HT-29 (cell line): ENCODE measurements at regions not wholly inside any gene's neighbourhood (a gene's known extent, or its start where the extent isn't known, plus 50 kb on each side); places are given as distances from the start of the nearest gene placed in this dataset.
A peak's percentile ranks its signal among the peaks of the same experiment; 100 is the strongest.
"Not testable (repeated sequence)": the region's sequence is repeated elsewhere in the genome, so short reads cannot be mapped to it uniquely, and the experiment has no call there.

Experiments used
- DNase-seq: peaks from one replicate; pipeline ENCODE4 v3.0.0-alpha.2; 2015; ENCODE audit warnings: low spot score

GRCh38 chr2:67900826-67901225, 162.0 kb downstream of the C1D start:
- DNase-seq = no peak

- no peak for DNase-seq
These were observed 158.2 kb downstream of the C1D start for GRCh38 chr2:67904566-67904965.

- DNase-seq = no peak
These were observed 157.8 kb downstream of the C1D start for GRCh38 chr2:67904966-67905365.

- DNase-seq = not testable (repeated sequence)
These were observed 156.3 kb downstream of the C1D start for GRCh38 chr2:67906547-67906946.

GRCh38 chr2:67917332-67918054, 145.3 kb downstream of the C1D start:
- DNase-seq = no peak

GRCh38 chr2:67918471-67918870, 144.3 kb downstream of the C1D start:
- no peak for DNase-seq

- DNase-seq = no peak
These were observed 143.3 kb downstream of the C1D start for GRCh38 chr2:67919490-67919889.

- DNase-seq = no peak
These were observed 140.6 kb downstream of the C1D start for GRCh38 chr2:67922080-67922785.

GRCh38 chr2:67923696-67924095, 139.1 kb downstream of the C1D start:
- peak; percentile 8 for DNase-seq

GRCh38 chr2:67927501-67927900, 135.3 kb downstream of the C1D start:
- DNase-seq = no peak

GRCh38 chr2:67930156-67930555, 132.6 kb downstream of the C1D start:
- no peak for DNase-seq

GRCh38 chr2:67936969-67937368, 125.8 kb downstream of the C1D start:
- no peak for DNase-seq

GRCh38 chr2:67938053-67938452, 124.8 kb downstream of the C1D start:
- no peak for DNase-seq

GRCh38 chr2:67945056-67945455, 117.7 kb downstream of the C1D start:
- no peak for DNase-seq

- no peak for DNase-seq
These were observed 116.9 kb downstream of the C1D start for GRCh38 chr2:67945940-67946339.

- no peak for DNase-seq
These were observed 114.7 kb downstream of the C1D start for GRCh38 chr2:67948057-67948456.

- DNase-seq = no peak
These were observed 114.3 kb downstream of the C1D start for GRCh38 chr2:67948506-67948905.

- no peak for DNase-seq
These were observed 112.8 kb downstream of the C1D start for GRCh38 chr2:67950018-67950417.

GRCh38 chr2:67950919-67951318, 111.9 kb downstream of the C1D start:
- no peak for DNase-seq

- no peak for DNase-seq
These were observed 110.7 kb downstream of the C1D start for GRCh38 chr2:67952066-67952465.

- no peak for DNase-seq
These were observed 108.6 kb downstream of the C1D start for GRCh38 chr2:67954093-67954748.

- DNase-seq = no peak
These were observed 106.8 kb downstream of the C1D start for GRCh38 chr2:67955748-67956603.
